Dendritic cell treated with granulocyte-macrophage colony-stimulating factor and Interleukin-4, amounts not matched to agents 40 ng/mL and 50 ng/mL, for 4 days (primary cell): ENCODE measurements at regions not wholly inside any gene's neighbourhood (a gene's known extent, or its start where the extent isn't known, plus 50 kb on each side); places are given as distances from the start of the nearest gene placed in this dataset.
"Not testable (repeated sequence)": the region's sequence is repeated elsewhere in the genome, so short reads cannot be mapped to it uniquely, and the experiment has no call there.

Experiments
- H3K27ac Mint-ChIP-seq: one replicate; pipeline ENCODE4 v1.8.0; 2022; ENCODE audit warnings: mild to moderate bottlenecking, mixed read lengths
- H3K27me3 Mint-ChIP-seq: one replicate; pipeline ENCODE4 v1.8.0; 2022; ENCODE audit warnings: mild to moderate bottlenecking, mixed read lengths
- H3K36me3 Mint-ChIP-seq: one replicate; pipeline ENCODE4 v1.8.0; 2022; ENCODE audit warnings: low read depth, mixed read lengths
- H3K4me1 Mint-ChIP-seq: one replicate; pipeline ENCODE4 v1.8.0; 2022; ENCODE audit warnings: low read depth, mixed read lengths
- H3K4me3 Mint-ChIP-seq: one replicate; pipeline ENCODE4 v1.8.0; 2022; ENCODE audit warnings: mild to moderate bottlenecking, moderate library complexity, mixed read lengths
- H3K9me3 Mint-ChIP-seq: one replicate; pipeline ENCODE4 v1.8.0; 2022; ENCODE audit warnings: mixed read lengths
- intact Hi-C: fragments of 100-400 bp; cut with micrococcal nuclease; formaldehyde crosslinking; loops from one replicate; pipeline ENCODE4 v1.15.0; 2022

DNA sequence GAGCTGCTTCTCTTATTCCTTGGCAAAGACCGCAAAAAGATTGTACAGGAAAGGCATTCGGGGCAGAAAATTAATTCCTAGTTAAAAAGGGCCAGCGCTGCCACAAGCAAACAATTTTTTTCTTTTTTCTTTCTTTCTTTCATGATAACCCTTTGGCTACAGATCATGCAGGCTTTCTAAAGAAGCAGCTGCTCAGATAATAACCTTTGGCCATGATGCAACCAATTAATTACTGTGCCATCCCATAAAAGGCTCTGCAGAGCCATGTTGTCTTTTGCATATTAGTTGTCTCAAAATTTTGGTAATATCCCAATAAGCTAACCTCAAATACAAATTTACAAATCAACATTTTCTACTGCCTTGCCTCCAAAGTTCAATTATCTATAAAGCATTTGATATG, 758.4 kb upstream of the SEMA6A start:
- intact Hi-C loops: no loop called here
- H3K36me3 Mint-ChIP-seq: no peaks in the 10 kb centered on the region
- H3K4me1 Mint-ChIP-seq: no peaks in the 10 kb centered on the region
- no peaks in the 10 kb centered on the region for H3K27me3 Mint-ChIP-seq
- H3K4me3 Mint-ChIP-seq: no peak overlapping the region
- H3K27ac Mint-ChIP-seq: no peak overlapping the region
- H3K9me3 Mint-ChIP-seq: peaks cover 10% of the 10 kb centered on the region

DNA sequence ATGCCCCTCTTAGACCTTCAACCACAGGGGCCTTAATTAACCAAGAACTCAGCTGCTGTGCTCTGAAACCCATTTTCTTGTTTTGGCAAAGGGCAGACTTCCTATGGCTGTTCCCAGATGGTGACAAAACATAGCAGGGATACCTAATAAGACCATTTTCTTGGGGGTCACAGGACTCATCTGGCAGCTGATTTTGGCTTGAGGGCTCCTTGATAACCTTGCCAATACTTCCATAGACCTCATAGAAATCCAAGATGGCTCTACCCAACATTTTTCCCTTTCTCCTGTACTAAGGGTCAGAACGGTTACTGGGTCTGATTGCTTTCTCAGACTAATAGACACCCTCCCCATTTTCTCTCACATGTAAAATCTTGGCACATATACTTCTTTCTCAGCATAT, 757.7 kb upstream of the SEMA6A start:
- no peaks in the 10 kb centered on the region for H3K27me3 Mint-ChIP-seq
- H3K27ac Mint-ChIP-seq: no peak overlapping the region
- H3K4me1 Mint-ChIP-seq: no peaks in the 10 kb centered on the region
- intact Hi-C loops: no loop called here
- H3K36me3 Mint-ChIP-seq: no peaks in the 10 kb centered on the region
- peaks cover 10% of the 10 kb centered on the region for H3K9me3 Mint-ChIP-seq
- no peak overlapping the region for H3K4me3 Mint-ChIP-seq

DNA sequence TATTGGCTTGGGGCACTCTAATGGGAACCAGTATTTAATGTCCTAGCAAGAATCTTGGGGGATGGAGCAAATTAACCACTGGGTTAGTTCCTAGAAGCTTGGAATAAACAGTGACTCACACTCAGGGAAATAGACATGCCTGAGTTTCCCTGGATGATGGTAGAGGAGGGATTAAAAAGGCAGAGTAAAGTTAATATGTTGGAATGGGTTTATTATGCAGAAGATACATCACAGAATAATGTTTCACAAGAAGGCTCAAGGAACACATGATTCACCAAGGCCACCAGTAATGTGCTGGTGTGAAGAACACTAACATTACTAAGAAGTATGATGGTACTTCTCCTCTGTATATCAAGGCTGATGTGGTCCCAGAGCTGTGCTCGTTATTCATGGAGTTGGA, 752.9 kb upstream of the SEMA6A start:
- Mint-ChIP-seq H3K27me3 (no peaks in the 10 kb centered on the region), H3K27ac (no peak overlapping the region), H3K9me3 (peaks cover 27% of the 10 kb centered on the region), H3K4me1 (no peaks in the 10 kb centered on the region), H3K4me3 (no peak overlapping the region), H3K36me3 (no peaks in the 10 kb centered on the region)
- intact Hi-C loops: no loop called here

DNA sequence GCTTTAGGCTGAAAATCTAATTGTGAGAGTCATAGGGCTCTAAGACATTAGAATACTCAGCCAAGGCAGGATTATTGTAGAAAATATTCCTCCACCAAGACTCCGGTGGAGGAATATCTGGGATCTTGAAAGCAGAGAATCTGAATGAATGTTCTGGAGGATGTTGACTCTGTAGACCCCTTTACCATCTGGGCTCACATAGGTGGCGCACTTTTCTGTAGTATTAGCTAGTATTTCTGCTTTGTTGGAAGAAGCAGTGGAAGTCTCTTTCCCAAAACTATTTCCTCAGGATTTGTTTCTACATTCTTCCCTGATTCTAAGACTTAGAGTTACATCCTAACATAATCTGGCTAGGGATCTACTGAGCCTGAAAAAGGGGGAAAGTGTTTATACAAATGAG, 752.4 kb upstream of the SEMA6A start:
- Mint-ChIP-seq H3K27ac (no peak overlapping the region), H3K9me3 (peaks cover 27% of the 10 kb centered on the region), H3K27me3 (no peaks in the 10 kb centered on the region), H3K4me1 (no peaks in the 10 kb centered on the region), H3K4me3 (no peak overlapping the region), H3K36me3 (no peaks in the 10 kb centered on the region)
- intact Hi-C loops: no loop called here

DNA sequence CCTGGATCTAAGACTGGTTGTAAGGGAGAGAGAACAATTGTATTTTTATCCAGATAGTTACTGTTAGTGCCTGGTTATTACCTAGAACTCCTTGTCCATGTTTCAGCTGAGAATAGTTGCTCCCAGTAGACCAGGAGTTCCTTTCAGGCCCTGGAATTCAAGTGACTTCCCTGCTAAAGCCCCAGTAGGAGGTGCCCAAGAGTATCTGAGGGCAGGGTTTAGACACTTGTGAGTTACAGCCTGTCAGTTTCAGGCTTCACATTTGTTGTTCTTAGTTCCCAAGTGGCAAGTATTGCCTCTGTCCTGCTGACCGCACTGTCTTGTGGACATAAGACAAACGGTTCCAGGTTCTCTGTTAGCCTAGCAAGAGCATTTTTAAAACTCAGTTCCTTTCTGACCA, 743.9 kb upstream of the SEMA6A start:
- intact Hi-C loops: no loop called here
- H3K9me3 Mint-ChIP-seq: no peaks in the 10 kb centered on the region
- no peaks in the 10 kb centered on the region for H3K4me1 Mint-ChIP-seq
- H3K27ac Mint-ChIP-seq: no peak overlapping the region
- H3K27me3 Mint-ChIP-seq: no peaks in the 10 kb centered on the region
- no peak overlapping the region for H3K4me3 Mint-ChIP-seq
- H3K36me3 Mint-ChIP-seq: no peaks in the 10 kb centered on the region

DNA sequence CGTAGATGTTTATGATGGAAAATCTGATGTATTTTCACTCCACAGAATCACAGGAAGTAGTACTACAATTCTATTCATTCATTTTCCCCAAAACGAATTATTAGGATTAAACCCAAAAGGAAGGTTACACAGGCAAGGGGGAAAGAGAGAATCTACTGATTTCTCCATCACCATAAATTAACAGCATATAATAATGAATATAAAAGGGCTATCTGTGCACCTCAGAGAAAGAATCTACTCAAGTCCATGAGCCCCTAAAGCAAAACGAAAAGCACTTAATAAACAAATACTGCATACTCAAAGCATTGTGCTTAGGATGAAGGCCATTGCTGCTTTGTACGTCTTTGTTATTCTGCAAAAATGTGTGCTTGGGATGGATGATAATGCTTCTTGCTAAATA, 740.5 kb upstream of the SEMA6A start:
- Mint-ChIP-seq H3K9me3 (no peaks in the 10 kb centered on the region), H3K36me3 (no peaks in the 10 kb centered on the region), H3K4me1 (no peaks in the 10 kb centered on the region), H3K4me3 (no peak overlapping the region), H3K27ac (no peak overlapping the region), H3K27me3 (no peaks in the 10 kb centered on the region)
- intact Hi-C loops: no loop called here

GRCh38 chr5:117304512-117305107, 730.0 kb upstream of the SEMA6A start:
- H3K9me3 Mint-ChIP-seq: peaks cover 27% of the 10 kb centered on the region
- H3K36me3 Mint-ChIP-seq, H3K27ac Mint-ChIP-seq, H3K4me3 Mint-ChIP-seq, intact Hi-C loops, H3K4me1 Mint-ChIP-seq, H3K27me3 Mint-ChIP-seq: not testable (repeated sequence)

DNA sequence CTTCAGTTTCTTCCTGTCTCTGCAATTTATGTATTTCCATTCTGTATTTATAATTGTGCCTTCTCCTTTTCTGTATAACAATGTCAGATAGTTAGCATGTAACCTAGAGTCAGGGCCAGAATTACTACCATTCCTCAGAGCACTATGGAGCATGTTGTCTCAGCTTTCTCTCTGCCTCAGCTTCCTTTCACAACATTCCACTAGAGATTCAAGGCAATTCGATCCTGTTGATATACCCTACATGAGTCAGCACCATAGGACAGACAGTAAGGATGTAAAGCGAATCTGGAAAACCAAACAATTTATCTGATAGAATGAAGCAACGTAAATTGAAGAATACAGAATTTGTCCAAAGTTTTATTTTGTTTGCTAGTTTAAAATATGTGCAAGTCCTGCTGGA, 728.3 kb upstream of the SEMA6A start:
- no peak overlapping the region for H3K4me3 Mint-ChIP-seq
- no peaks in the 10 kb centered on the region for H3K27me3 Mint-ChIP-seq
- no peak overlapping the region for H3K27ac Mint-ChIP-seq
- H3K9me3 Mint-ChIP-seq: peaks cover 34% of the 10 kb centered on the region
- H3K36me3 Mint-ChIP-seq: no peaks in the 10 kb centered on the region
- no peaks in the 10 kb centered on the region for H3K4me1 Mint-ChIP-seq
- intact Hi-C loops: no loop called here

DNA sequence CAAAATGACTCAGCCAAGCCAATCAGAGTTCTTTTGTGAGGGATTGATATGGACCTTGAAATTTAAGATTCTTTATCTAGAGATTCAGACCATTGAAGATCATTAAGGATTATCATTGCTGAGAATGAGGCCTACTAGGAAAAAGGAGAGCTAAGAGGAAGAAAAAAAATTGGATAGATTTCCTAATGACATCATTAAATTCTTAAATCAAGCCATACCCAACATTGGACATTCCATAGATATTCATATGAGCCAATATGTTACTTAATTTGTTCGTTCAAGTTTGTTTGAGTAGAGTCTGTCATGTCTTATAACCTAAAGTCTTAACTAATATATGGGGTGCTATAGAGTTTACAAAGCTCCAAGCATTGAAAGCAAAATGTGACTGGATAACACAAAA, 727.9 kb upstream of the SEMA6A start:
- intact Hi-C loops: no loop called here
- no peak overlapping the region for H3K27ac Mint-ChIP-seq
- no peaks in the 10 kb centered on the region for H3K4me1 Mint-ChIP-seq
- H3K4me3 Mint-ChIP-seq: no peak overlapping the region
- H3K9me3 Mint-ChIP-seq: peaks cover 32% of the 10 kb centered on the region
- H3K36me3 Mint-ChIP-seq: no peaks in the 10 kb centered on the region
- H3K27me3 Mint-ChIP-seq: no peaks in the 10 kb centered on the region

DNA sequence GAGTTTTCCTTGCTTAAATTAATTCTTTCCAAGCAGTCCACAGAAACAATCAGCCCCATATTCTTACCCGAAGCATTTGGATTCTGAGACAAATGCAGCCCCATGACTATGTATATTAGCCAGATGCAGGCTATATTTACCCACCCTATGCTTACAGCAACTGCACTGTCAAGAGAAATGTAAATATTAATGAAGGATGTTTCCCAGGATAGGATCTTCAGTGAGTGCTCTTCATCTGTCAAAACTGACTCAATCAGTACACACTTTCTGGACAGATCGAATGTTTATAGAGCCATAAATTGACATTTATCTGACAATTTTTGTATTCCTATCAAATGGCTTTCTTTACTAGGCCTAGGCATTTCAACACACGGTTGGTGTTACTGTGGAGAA, 725.3 kb upstream of the SEMA6A start:
- intact Hi-C loops: no loop called here
- H3K27ac Mint-ChIP-seq: no peak overlapping the region
- H3K36me3 Mint-ChIP-seq: no peaks in the 10 kb centered on the region
- no peaks in the 10 kb centered on the region for H3K4me1 Mint-ChIP-seq
- no peaks in the 10 kb centered on the region for H3K27me3 Mint-ChIP-seq
- peaks cover 23% of the 10 kb centered on the region for H3K9me3 Mint-ChIP-seq
- H3K4me3 Mint-ChIP-seq: no peak overlapping the region

DNA sequence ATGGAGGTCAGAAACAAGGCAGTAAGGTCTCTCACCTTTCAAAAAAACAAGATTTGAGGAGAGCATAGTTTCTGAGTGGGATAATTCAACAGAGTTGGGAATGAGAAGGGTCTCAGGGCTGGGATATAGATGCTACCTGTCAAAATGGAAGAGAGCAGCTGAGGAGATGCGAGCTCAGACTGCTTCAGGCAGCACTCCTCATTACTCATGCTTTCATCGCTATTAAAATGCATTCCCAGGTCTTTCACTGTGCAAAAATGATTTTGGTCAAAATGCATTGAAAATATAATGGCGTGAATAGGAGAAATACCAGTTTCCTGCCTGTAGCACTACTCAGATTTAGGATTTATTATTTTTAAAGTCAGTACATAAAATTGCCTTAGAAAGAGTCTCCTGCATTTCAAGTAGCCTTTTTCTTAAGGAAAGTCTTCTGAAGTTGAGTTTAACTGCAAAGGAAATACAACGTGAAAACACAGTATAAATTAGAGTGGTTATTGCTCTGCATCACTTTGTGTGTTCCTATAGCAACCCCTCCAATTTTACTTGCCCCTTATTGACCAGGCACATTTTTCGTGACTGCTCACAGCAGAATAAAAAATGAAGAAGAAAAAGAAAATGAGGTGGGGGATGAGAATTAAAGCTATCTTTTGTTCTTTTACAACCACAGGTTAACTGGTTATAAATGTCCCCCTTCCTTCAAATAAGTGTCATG, 724.8 kb upstream of the SEMA6A start:
- intact Hi-C loops: no loop called here
- Mint-ChIP-seq H3K4me3 (no peak overlapping the region), H3K4me1 (no peaks in the 10 kb centered on the region), H3K27me3 (no peaks in the 10 kb centered on the region), H3K27ac (no peak overlapping the region), H3K36me3 (no peaks in the 10 kb centered on the region), H3K9me3 (peaks cover 23% of the 10 kb centered on the region)

GRCh38 chr5:117296872-117297271, 722.2 kb upstream of the SEMA6A start:
- Mint-ChIP-seq H3K27me3 (no peaks in the 10 kb centered on the region), H3K9me3 (peaks cover 44% of the 10 kb centered on the region), H3K36me3 (no peaks in the 10 kb centered on the region), H3K4me1 (no peaks in the 10 kb centered on the region), H3K27ac (no peak overlapping the region), H3K4me3 (no peak overlapping the region)
- intact Hi-C loops: no loop called here

- H3K4me3 Mint-ChIP-seq: no peak overlapping the region
- no peak overlapping the region for H3K27ac Mint-ChIP-seq
- no peaks in the 10 kb centered on the region for H3K36me3 Mint-ChIP-seq
- H3K27me3 Mint-ChIP-seq: no peaks in the 10 kb centered on the region
- peaks cover 44% of the 10 kb centered on the region for H3K9me3 Mint-ChIP-seq
- intact Hi-C loops: no loop called here
- H3K4me1 Mint-ChIP-seq: no peaks in the 10 kb centered on the region
These were observed 721.3 kb upstream of the SEMA6A start for GRCh38 chr5:117295941-117296340.

DNA sequence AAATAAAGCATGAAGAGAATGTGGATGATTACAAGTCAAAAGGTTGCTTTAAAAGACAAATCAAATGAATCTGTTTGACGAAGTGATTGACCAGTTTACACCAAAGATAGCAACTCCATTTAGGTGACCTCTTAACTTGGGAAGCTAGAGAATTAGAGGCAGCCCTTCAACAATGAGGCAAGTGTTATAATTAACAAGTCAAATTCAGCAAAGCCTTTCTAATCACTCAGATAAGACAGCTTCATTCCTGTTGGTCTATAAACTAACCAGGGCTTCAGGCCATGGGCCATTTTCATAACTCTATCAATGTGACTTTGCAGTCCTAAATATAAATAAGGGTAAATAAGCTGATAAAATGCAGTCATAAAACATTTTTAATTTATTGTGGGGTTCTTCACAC, 712.2 kb upstream of the SEMA6A start:
- intact Hi-C loops: no loop called here
- Mint-ChIP-seq H3K27me3 (no peaks in the 10 kb centered on the region), H3K4me3 (no peak overlapping the region), H3K9me3 (no peaks in the 10 kb centered on the region), H3K27ac (no peak overlapping the region), H3K4me1 (no peaks in the 10 kb centered on the region), H3K36me3 (no peaks in the 10 kb centered on the region)

DNA sequence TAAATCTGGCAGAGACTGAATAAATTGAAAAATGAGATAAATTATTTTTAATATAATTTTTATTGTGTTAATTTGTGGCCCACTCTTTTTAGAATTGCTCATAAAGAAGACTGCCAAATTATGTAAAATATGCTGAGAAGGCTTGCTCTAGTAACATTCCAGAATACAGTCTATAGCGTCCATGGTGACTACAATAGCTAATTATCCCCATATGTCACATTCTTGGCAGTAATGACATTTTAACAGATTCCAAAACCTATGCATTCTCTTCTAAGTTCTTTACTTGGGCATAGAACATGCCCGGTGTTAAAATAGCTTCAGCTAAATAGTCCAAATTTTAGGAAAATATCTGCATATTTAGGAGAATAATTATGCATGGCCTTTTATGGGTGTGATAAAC, 697.0 kb upstream of the SEMA6A start:
- H3K9me3 Mint-ChIP-seq: peaks cover 15% of the 10 kb centered on the region
- H3K36me3 Mint-ChIP-seq: no peaks in the 10 kb centered on the region
- H3K27me3 Mint-ChIP-seq: no peaks in the 10 kb centered on the region
- H3K4me3 Mint-ChIP-seq: no peak overlapping the region
- intact Hi-C loops: no loop called here
- no peak overlapping the region for H3K27ac Mint-ChIP-seq
- H3K4me1 Mint-ChIP-seq: no peaks in the 10 kb centered on the region
